Esophagus squamous epithelium (tissue), 5 donors: ENCODE measurements at regions not wholly inside any gene's neighbourhood (a gene's known extent, or its start where the extent isn't known, plus 50 kb on each side); places are given as distances from the start of the nearest gene placed in this dataset.

ENCODE experiments used
- DNase-seq: peaks from one replicate; lab custom pipeline; 2025; lab: John Stamatoyannopoulos, UW
- H3K27ac ChIP-seq, 4 donors: fragments of 200-600 bp; sonication (generic); one replicate each; pipeline ENCODE4 v1.5.1; 2016 to 2019; ENCODE audit warnings: mild to moderate bottlenecking in 1 of 4
- H3K27me3 ChIP-seq, 4 donors: fragments of 200-600 bp; sonication (generic); 1 replicate in 3 of 4; 2 replicates in 1 of 4; pipeline versions ENCODE4 v1.5.1 to v1.6.0; 2017 to 2021; ENCODE audit warnings: antibody characterized with exemption in 1 of 4
- H3K36me3 ChIP-seq, 3 donors: fragments of 200-600 bp; sonication (generic); one replicate each; pipeline ENCODE4 v1.5.1; 2016 to 2019
- H3K4me1 ChIP-seq, 3 donors: fragments of 200-600 bp; sonication (generic); one replicate each; pipeline ENCODE4 v1.5.1; 2017 to 2019
- H3K4me3 ChIP-seq, 4 donors: fragments of 200-600 bp; sonication (generic); 1 replicate in 3 of 4; 2 replicates in 1 of 4; pipeline ENCODE4 v1.5.1; 2016 to 2019; ENCODE audit warnings: mild to moderate bottlenecking in 2 of 4, moderate library complexity in 1 of 4
- H3K9me3 ChIP-seq, 3 donors: fragments of 200-600 bp; sonication (generic); one replicate each; pipeline ENCODE4 v1.5.1; 2016 to 2019
- CTCF ChIP-seq, 6 experiments: fragments of 450-650 bp in 4 of 6; fragments of 200-600 bp in 2 of 6; sonication (generic) in 2 of 6; IDR thresholded peaks; one replicate each; pipeline ENCODE4 v1.5.1; 2016 to 2019; ENCODE audit warnings: antibody characterized with exemption in 6 of 6, mild to moderate bottlenecking in 4 of 6, moderate library complexity in 4 of 6
- POLR2A ChIP-seq, 4 donors: fragments of 450-650 bp; IDR thresholded peaks; one replicate each; pipeline ENCODE4 v1.6.1; 2017; ENCODE audit warnings: antibody characterized with exemption in 4 of 4, mild to moderate bottlenecking in 4 of 4, moderate library complexity in 3 of 4
- WGBS, 2 donors: methylation state at CpG; one replicate each; pipeline ENCODE4 v1.1.5; 2018; 5-methylcytosine and 5-hydroxymethylcytosine counted together
- intact Hi-C: fragments of 100-400 bp; cut with DNase I; formaldehyde crosslinking; loops from one replicate; pipeline ENCODE4 v1.15.0; 2022
- donor health status: DM: yes; HTN: yes; CAD: no.

- intact Hi-C loops = no loop called here
- 47 to 55% methylated on average over 2 of the region's 2 CpGs for WGBS, 2 donors
- H3K4me3 ChIP-seq = no peak overlapping the region
- no peak for DNase-seq
- peak overlapping the region in 1 of 4 donors; percentile 63 for H3K27ac ChIP-seq
- no peaks in the 10 kb centered on the region for H3K27me3 ChIP-seq
- no peaks in the 10 kb centered on the region for H3K36me3 ChIP-seq
- H3K9me3 ChIP-seq = no peaks in the 10 kb centered on the region
- no peak for TF ChIP-seq POLR2A (IDR thresholded peaks at IDR 0.05)
- TF ChIP-seq CTCF (IDR thresholded peaks at IDR 0.05) = no peak
- peaks cover 0 to 27% (median 8%) of the 10 kb centered on the region in 3 donors for H3K4me1 ChIP-seq
These were observed 200.0 kb upstream of the NCKAP5 start for GRCh38 chr2:133768256-133768655.

- TF ChIP-seq CTCF (IDR thresholded peaks at IDR 0.05) (no peak), POLR2A (IDR thresholded peaks at IDR 0.05) (no peak)
- H3K9me3 ChIP-seq = no peaks in the 10 kb centered on the region
- peaks cover under 1 to 32% (median 8%) of the 10 kb centered on the region in 3 donors for H3K4me1 ChIP-seq
- WGBS, 2 donors = 62 to 76% methylated on average over 6 of the region's 6 CpGs
- DNase-seq = no peak
- intact Hi-C loops = no loop called here
- H3K27ac ChIP-seq = peak overlapping the region in 2 of 4 donors; percentile 9 to 63
- no peak overlapping the region for H3K4me3 ChIP-seq
- no peaks in the 10 kb centered on the region for H3K27me3 ChIP-seq
- no peaks in the 10 kb centered on the region for H3K36me3 ChIP-seq
These were observed 200.6 kb upstream of the NCKAP5 start for GRCh38 chr2:133768658-133769435.

GRCh38 chr2:133773854-133774653 lies 205.8 kb upstream of the NCKAP5 start:
- Histone ChIP-seq H3K4me1 (peaks cover 0 to 28% (median 11%) of the 10 kb centered on the region in 3 donors), H3K9me3 (no peaks in the 10 kb centered on the region), H3K36me3 (no peaks in the 10 kb centered on the region), H3K27ac (peak overlapping the region in 3 of 4 donors; percentile 40 to 76 (median 70)), H3K4me3 (no peak overlapping the region), H3K27me3 (no peaks in the 10 kb centered on the region)
- WGBS, 2 donors = 43% methylated on average over 2 of the region's 2 CpGs
- intact Hi-C loops = no loop called here
- DNase-seq = no peak
- TF ChIP-seq CTCF (IDR thresholded peaks at IDR 0.05) (no peak), POLR2A (IDR thresholded peaks at IDR 0.05) (no peak)

- WGBS, 2 donors = 32 to 35% methylated on average over 3 to 5 of the region's 5 CpGs
- H3K27me3 ChIP-seq = no peaks in the 10 kb centered on the region
- H3K4me3 ChIP-seq = no peak overlapping the region
- peaks cover 0 to 22% (median 11%) of the 10 kb centered on the region in 3 donors for H3K4me1 ChIP-seq
- TF ChIP-seq CTCF (IDR thresholded peaks at IDR 0.05) (no peak), POLR2A (IDR thresholded peaks at IDR 0.05) (no peak)
- no peaks in the 10 kb centered on the region for H3K36me3 ChIP-seq
- peak overlapping the region in 3 of 4 donors; percentile 40 to 76 (median 70) for H3K27ac ChIP-seq
- intact Hi-C loops = no loop called here
- no peaks in the 10 kb centered on the region for H3K9me3 ChIP-seq
- no peak for DNase-seq
These were observed 206.4 kb upstream of the NCKAP5 start for GRCh38 chr2:133774654-133775015.
